ENCODE measurements at regions not wholly inside any gene's neighbourhood (a gene's known extent, or its start where the extent isn't known, plus 50 kb on each side); places are given as distances from the start of the nearest gene placed in this dataset.

DNA sequence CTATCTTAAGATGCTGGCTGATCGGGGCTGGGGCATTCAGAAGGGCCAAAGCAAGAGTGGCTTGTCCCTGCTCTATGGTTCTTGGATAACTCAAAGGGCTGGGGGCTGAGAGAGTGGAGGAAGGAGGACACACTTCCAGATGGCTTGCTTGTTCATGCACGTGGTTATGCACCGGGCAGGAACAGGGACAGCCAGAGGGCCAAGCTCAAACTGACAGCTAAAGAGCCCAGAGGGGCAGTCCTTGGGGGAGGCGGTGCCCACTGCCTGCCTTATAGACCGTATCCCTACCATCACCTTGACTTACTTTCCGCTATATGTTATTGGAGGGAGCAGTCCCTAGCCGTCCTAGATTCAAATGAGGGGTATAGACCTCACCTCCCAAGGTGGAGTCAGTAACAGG lies 192.7 kb upstream of the SVIL start:
- TF ChIP-seq, protein P1, sequence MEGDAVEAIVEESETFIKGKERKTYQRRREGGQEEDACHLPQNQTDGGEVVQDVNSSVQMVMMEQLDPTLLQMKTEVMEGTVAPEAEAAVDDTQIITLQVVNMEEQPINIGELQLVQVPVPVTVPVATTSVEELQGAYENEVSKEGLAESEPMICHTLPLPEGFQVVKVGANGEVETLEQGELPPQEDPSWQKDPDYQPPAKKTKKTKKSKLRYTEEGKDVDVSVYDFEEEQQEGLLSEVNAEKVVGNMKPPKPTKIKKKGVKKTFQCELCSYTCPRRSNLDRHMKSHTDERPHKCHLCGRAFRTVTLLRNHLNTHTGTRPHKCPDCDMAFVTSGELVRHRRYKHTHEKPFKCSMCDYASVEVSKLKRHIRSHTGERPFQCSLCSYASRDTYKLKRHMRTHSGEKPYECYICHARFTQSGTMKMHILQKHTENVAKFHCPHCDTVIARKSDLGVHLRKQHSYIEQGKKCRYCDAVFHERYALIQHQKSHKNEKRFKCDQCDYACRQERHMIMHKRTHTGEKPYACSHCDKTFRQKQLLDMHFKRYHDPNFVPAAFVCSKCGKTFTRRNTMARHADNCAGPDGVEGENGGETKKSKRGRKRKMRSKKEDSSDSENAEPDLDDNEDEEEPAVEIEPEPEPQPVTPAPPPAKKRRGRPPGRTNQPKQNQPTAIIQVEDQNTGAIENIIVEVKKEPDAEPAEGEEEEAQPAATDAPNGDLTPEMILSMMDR (IDR thresholded peaks at IDR 0.05), result no peak
- TF ChIP-seq POLR2A (IDR thresholded peaks at IDR 0.05), result no peak
